Peyer's patch (tissue), 4 donors: ENCODE measurements at regions not wholly inside any gene's neighbourhood (a gene's known extent, or its start where the extent isn't known, plus 50 kb on each side); places are given as distances from the start of the nearest gene placed in this dataset.

Experiments
- POLR2A ChIP-seq, 2 donors: fragments of 450-650 bp; IDR thresholded peaks; one replicate each; pipeline ENCODE4 v1.5.1; 2017; ENCODE audit warnings: antibody characterized with exemption in 2 of 2, mild to moderate bottlenecking in 2 of 2, moderate library complexity in 2 of 2
- TF ChIP-seq, protein P1 (sequence below), 6 experiments: fragments of 450-650 bp in 4 of 6; fragments of 200-600 bp in 2 of 6; sonication (generic) in 1 of 6; IDR thresholded peaks; one replicate each; pipeline ENCODE4 v1.5.1; 2017 to 2019; ENCODE audit warnings: antibody characterized with exemption in 6 of 6, mild to moderate bottlenecking in 3 of 6, moderate library complexity in 1 of 6

DNA sequence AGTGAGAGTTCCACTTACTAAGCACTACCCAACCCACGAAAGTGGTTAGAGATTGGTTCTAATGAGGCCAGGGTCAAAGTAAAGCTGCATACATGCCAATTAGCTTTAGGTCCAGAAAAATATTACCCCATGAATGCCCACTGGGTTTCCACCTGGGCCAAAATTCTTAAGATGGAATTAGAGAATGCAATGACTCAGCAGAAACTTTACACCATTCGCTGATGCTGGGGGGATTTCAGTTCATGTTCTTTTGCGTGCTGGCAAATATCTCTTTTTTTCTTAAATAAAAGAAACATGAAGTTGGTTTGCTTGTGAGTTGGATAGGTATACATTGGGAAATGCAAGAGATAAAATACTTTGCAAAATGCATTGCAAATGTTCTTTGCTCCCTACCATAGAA is 715.3 kb upstream of the MIR17HG start:
- TF ChIP-seq, protein P1, sequence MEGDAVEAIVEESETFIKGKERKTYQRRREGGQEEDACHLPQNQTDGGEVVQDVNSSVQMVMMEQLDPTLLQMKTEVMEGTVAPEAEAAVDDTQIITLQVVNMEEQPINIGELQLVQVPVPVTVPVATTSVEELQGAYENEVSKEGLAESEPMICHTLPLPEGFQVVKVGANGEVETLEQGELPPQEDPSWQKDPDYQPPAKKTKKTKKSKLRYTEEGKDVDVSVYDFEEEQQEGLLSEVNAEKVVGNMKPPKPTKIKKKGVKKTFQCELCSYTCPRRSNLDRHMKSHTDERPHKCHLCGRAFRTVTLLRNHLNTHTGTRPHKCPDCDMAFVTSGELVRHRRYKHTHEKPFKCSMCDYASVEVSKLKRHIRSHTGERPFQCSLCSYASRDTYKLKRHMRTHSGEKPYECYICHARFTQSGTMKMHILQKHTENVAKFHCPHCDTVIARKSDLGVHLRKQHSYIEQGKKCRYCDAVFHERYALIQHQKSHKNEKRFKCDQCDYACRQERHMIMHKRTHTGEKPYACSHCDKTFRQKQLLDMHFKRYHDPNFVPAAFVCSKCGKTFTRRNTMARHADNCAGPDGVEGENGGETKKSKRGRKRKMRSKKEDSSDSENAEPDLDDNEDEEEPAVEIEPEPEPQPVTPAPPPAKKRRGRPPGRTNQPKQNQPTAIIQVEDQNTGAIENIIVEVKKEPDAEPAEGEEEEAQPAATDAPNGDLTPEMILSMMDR (IDR thresholded peaks at IDR 0.05): no peak
- no peak for TF ChIP-seq POLR2A (IDR thresholded peaks at IDR 0.05)
